GM23338 (cell line): ENCODE measurements at regions not wholly inside any gene's neighbourhood (a gene's known extent, or its start where the extent isn't known, plus 50 kb on each side); places are given as distances from the start of the nearest gene placed in this dataset.

Source experiments
- CTCF ChIP-seq, 2 experiments: fragments of 200-600 bp in 1 of 2; sonication (generic) in 1 of 2; conservative IDR thresholded peaks; 2 replicates each; pipeline versions ENCODE4 v1.5.1 to v1.6.1; 2016 to 2017; ENCODE audit warnings: antibody characterized with exemption in 2 of 2, low read depth in 2 of 2, mild to moderate bottlenecking in 2 of 2, moderate library complexity in 1 of 2
- ETS1 ChIP-seq: IDR thresholded peaks from 2 replicates; pipeline ENCODE4 v1.6.1; 2016; ENCODE audit warnings: antibody characterized with exemption
- EZH2 ChIP-seq: fragments of 200-600 bp; sonication (generic); IDR thresholded peaks from one replicate; pipeline ENCODE4 v1.8.0; 2017; ENCODE audit warnings: antibody characterized with exemption, mild to moderate bottlenecking, low read depth; ENCODE audit not compliant: unreplicated experiment
- EZH2phosphoT487 ChIP-seq: fragments of 200-600 bp; sonication (generic); IDR thresholded peaks from one replicate; pipeline ENCODE4 v1.8.1; 2018; ENCODE audit warnings: antibody characterized with exemption; ENCODE audit not compliant: unreplicated experiment
- POLR2AphosphoS5 ChIP-seq: IDR thresholded peaks from 2 replicates; pipeline ENCODE4 v1.6.1; 2016; ENCODE audit warnings: antibody characterized with exemption, low read depth
- REST ChIP-seq: IDR thresholded peaks from one replicate; pipeline ENCODE4 v1.6.1; 2018; ENCODE audit warnings: antibody characterized with exemption; ENCODE audit not compliant: unreplicated experiment
- STAT1 ChIP-seq: IDR thresholded peaks from one replicate; pipeline ENCODE4 v1.6.1; 2016; ENCODE audit warnings: antibody characterized with exemption; ENCODE audit not compliant: unreplicated experiment

DNA sequence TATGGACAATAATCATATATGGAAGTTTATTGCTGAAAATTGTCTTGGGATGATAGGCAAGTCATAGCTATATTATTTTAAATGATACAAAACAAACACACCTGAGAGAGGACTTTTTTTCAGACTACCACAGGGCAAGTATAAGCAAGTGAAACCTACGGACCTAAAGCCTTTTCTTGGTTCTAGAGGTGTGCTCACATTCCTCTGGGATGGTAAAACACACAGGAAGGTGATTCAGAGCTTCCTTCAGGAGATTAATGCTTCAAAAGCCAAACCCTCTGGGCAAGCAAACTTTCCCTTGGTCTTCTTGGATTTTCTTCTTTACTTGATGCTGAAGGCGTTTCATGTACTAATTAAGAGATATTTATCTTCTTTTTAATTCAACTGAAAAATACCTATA lies 60.1 kb upstream of the ACSL4 start:
- no peak for TF ChIP-seq CTCF (conservative IDR thresholded peaks at IDR 0.05; ENCODE audit: low read depth in 2 of 2)
- no peak for TF ChIP-seq EZH2
- no peak for TF ChIP-seq POLR2AphosphoS5
- no peak for TF ChIP-seq ETS1
- TF ChIP-seq STAT1, result no peak
- no peak for TF ChIP-seq REST
- no peak for TF ChIP-seq EZH2phosphoT487
